Urothelium cell line (cell line): ENCODE measurements at regions not wholly inside any gene's neighbourhood (a gene's known extent, or its start where the extent isn't known, plus 50 kb on each side); places are given as distances from the start of the nearest gene placed in this dataset.

Experiments used
- DNase-seq: peaks from one replicate; pipeline ENCODE4 v3.0.0; 2011; ENCODE audit warnings: low spot score, mixed read lengths
- FAIRE-seq: peaks from 2 replicates; lab custom pipeline; 2011; peaks lifted over from hg19 to GRCh38; lab: Jason Lieb, UNC

GRCh38 chr1:218024211-218024720 is 260.8 kb upstream of the RRP15 start:
- FAIRE-seq (no peak), DNase-seq (no peak)

GRCh38 chr1:218025454-218025853 is 259.6 kb upstream of the RRP15 start:
- FAIRE-seq (no peak), DNase-seq (peak; percentile 10)

GRCh38 chr1:218027152-218027551 is 257.9 kb upstream of the RRP15 start:
- no peak for FAIRE-seq
- DNase-seq = no peak

- no peak for DNase-seq
- no peak for FAIRE-seq
Observed at GRCh38 chr1:218030846-218031245, 254.2 kb upstream of the RRP15 start.

- DNase-seq (peak; percentile 6), FAIRE-seq (no peak)
Observed at GRCh38 chr1:218031901-218032300, 253.2 kb upstream of the RRP15 start.

GRCh38 chr1:218034468-218034867 is 250.6 kb upstream of the RRP15 start:
- DNase-seq (no peak), FAIRE-seq (no peak)

GRCh38 chr1:218048828-218049420 is 236.2 kb upstream of the RRP15 start:
- DNase-seq (no peak), FAIRE-seq (no peak)

GRCh38 chr1:218049641-218050040 is 235.5 kb upstream of the RRP15 start:
- DNase-seq (no peak), FAIRE-seq (no peak)

GRCh38 chr1:218058730-218059129 is 226.4 kb upstream of the RRP15 start:
- FAIRE-seq (no peak), DNase-seq (no peak)

- FAIRE-seq = no peak
- DNase-seq = no peak
Observed at GRCh38 chr1:218064426-218064825, 220.7 kb upstream of the RRP15 start.

GRCh38 chr1:218066332-218066731 is 218.8 kb upstream of the RRP15 start:
- DNase-seq (no peak), FAIRE-seq (no peak)

GRCh38 chr1:218068241-218068640 is 216.9 kb upstream of the RRP15 start:
- no peak for DNase-seq
- no peak for FAIRE-seq

GRCh38 chr1:218069180-218069579 is 215.9 kb upstream of the RRP15 start:
- DNase-seq (no peak), FAIRE-seq (no peak)

- FAIRE-seq (no peak), DNase-seq (no peak)
Observed at GRCh38 chr1:218073062-218073461, 212.0 kb upstream of the RRP15 start.

GRCh38 chr1:218078916-218079315 is 206.2 kb upstream of the RRP15 start:
- no peak for DNase-seq
- no peak for FAIRE-seq

- FAIRE-seq (no peak), DNase-seq (no peak)
Observed at GRCh38 chr1:218079347-218079746, 205.7 kb upstream of the RRP15 start.

GRCh38 chr1:218079820-218080219 is 205.3 kb upstream of the RRP15 start:
- FAIRE-seq (no peak), DNase-seq (no peak)

- DNase-seq (no peak), FAIRE-seq (no peak)
Observed at GRCh38 chr1:218080863-218081262, 204.2 kb upstream of the RRP15 start.

- FAIRE-seq (no peak), DNase-seq (no peak)
Observed at GRCh38 chr1:218081358-218081757, 203.7 kb upstream of the RRP15 start.

- DNase-seq = no peak
- no peak for FAIRE-seq
Observed at GRCh38 chr1:218090459-218090858, 194.6 kb upstream of the RRP15 start.

GRCh38 chr1:218101409-218101808 is 183.7 kb upstream of the RRP15 start:
- DNase-seq (no peak), FAIRE-seq (no peak)

- no peak for DNase-seq
- FAIRE-seq = no peak
Observed at GRCh38 chr1:218108034-218108433, 177.1 kb upstream of the RRP15 start.

- FAIRE-seq = no peak
- DNase-seq = no peak
Observed at GRCh38 chr1:218112862-218113261, 172.2 kb upstream of the RRP15 start.
